GM18873 (cell line): ENCODE measurements at regions not wholly inside any gene's neighbourhood (a gene's known extent, or its start where the extent isn't known, plus 50 kb on each side); places are given as distances from the start of the nearest gene placed in this dataset.
"Not testable (repeated sequence)": the region's sequence is repeated elsewhere in the genome, so short reads cannot be mapped to it uniquely, and the experiment has no call there.

Experiments
- ATAC-seq: cut with Tn5 transposase; IDR thresholded peaks from one replicate; pipeline ENCODE4 v1.9.1; 2021; ENCODE audit warnings: mild to moderate bottlenecking, moderate library complexity, moderate number of reproducible peaks; ENCODE audit not compliant: unreplicated experiment, low FRiP score

- ATAC-seq, result no peak
These were observed 59.4 kb upstream of the FOXN3 start for GRCh38 chr14:89476354-89476896.

DNA sequence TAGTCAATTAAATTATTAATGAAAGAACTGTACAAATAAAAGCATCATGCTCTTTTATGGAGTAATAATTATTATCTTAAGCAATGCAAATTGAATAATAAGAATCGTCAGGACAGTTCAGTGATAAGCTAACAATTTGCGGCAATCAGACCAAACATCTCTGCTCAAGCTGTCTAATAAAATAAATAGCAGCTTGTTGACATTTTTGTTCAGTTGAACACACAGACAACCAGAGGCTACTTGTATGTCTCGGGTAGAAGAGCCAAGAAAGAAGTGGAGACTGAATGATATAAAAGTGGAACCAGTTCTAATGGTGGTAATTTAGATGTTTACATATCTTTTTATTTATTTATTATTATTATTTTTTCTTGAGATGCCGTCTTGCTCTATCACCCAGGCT is 57.4 kb upstream of the FOXN3 start:
- ATAC-seq, result no peak

GRCh38 chr14:89473989-89474388 is 57.0 kb upstream of the FOXN3 start:
- ATAC-seq, result no peak

GRCh38 chr14:89473569-89473968 is 56.5 kb upstream of the FOXN3 start:
- no peak for ATAC-seq

GRCh38 chr14:89470401-89470800 is 53.4 kb upstream of the FOXN3 start:
- no peak for ATAC-seq

DNA sequence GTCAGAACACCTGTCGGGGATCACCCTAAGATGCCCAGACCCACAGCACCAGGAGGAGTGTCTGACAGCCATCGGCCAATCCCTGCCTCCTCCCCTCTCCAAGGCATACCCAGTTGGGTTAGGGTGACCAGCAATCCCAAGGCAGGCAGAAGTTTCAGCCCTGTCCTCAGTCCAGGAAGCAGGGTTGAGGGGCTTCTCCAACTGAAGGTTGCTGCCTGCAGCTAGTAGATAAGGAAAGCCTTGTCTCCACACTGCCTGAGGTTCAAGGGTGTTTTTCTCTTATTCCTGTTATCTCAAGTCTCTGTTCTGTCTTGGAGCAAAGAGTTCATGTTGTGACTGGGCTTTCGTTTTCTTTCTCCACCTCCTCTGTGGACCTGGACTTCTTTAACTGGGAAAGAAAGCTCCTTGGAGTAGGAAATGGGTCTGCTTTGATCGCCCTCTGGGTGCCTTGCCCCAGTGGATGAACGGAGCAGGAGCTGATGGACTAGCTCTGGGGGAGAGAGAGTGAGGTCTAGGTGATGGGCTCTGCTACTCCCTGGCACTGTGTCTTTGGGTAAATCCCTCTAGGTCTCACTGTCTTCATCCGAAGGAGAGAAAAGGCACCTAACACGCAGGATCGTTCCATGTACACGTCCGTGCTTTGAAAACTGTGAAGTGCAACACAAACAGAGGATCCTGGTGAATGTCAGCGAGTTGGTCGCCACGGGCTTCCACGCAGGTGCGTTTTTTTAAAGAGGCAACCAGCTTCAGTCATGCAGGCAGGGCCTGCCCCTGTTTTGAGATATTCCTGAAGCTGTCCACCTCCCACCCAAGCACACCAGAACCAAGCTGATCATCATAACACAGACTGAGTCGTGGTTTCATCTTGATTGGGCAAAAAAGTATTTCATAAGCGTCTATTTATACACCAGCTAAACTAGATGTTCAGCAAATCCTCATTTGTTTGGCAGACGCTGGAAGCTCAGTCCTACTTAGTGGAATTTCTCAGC is 52.5 kb upstream of the FOXN3 start:
- no peak for ATAC-seq

DNA sequence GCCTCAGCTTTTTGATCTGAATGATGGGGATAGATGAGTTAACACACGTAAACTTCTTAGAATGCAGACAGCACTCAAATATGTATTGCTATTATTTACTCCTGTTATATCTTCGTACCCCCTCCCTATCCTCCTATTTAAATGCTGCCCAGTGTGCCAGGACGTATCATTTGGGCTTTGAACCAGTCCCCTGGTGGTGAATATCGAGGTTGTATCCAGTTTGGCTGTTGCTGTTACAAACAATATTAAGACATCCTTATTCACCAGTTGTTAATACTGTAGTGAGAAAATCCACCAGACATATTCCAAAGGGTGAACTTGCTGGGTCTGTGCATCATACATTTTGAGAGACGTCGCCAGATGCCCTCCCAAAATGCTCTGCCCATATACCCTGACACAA is 51.5 kb upstream of the FOXN3 start:
- ATAC-seq, result no peak

- not testable (repeated sequence) for ATAC-seq
These were observed 51.0 kb upstream of the FOXN3 start for GRCh38 chr14:89468030-89468429.

DNA sequence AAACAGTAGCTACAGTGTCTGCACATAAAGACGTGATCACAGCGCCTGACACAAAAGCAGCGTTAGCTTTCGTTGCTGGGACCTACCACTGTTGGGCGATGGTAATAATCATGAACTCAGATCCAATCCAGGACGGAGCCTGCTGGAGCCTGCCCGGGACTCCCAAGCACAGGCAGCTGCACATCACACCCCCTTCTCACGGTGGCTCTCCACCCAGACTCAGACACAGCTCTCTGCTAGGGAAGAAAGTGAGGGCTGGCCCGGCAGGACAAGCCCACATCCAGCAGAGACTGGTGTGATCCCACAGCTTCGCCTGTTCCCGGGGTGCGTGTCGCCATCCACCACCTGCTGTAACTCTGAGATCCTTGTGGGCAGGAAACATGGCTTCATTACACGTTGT is 49.9 kb upstream of the FOXN3 start:
- no peak for ATAC-seq
